ENCODE measurements at regions not wholly inside any gene's neighbourhood (a gene's known extent, or its start where the extent isn't known, plus 50 kb on each side); places are given as distances from the start of the nearest gene placed in this dataset.

GRCh38 chr16:7820816-7821215 lies 488.2 kb downstream of the RBFOX1 start:
- Histone ChIP-seq H3K9me3 (ENCODE audit: control insufficient read depth, insufficient read depth, low read length) (no peaks in the 10 kb centered on the region), H3K4me3 (ENCODE audit: low read length) (no peak overlapping the region), H3K36me3 (ENCODE audit: control insufficient read depth, insufficient read depth, low read length) (no peaks in the 10 kb centered on the region), H3K4me1 (ENCODE audit: control insufficient read depth, insufficient read depth, low read length) (no peaks in the 10 kb centered on the region), H3K27me3 (ENCODE audit: control insufficient read depth, insufficient read depth, low read length) (no peaks in the 10 kb centered on the region), H3K27ac (ENCODE audit: low read length) (no peak overlapping the region)
- Mint-ChIP-seq H3K27me3 (ENCODE audit: low read depth in 2 of 2) (no peaks in the 10 kb centered on the region), H3K36me3 (no peaks in the 10 kb centered on the region), H3K9me3 (peaks cover 1 to 3% of the 10 kb centered on the region in 2 donors), H3K4me1 (no peaks in the 10 kb centered on the region), H3K4me3 (no peak overlapping the region), H3K27ac (no peak overlapping the region)
- TF ChIP-seq, protein P1, sequence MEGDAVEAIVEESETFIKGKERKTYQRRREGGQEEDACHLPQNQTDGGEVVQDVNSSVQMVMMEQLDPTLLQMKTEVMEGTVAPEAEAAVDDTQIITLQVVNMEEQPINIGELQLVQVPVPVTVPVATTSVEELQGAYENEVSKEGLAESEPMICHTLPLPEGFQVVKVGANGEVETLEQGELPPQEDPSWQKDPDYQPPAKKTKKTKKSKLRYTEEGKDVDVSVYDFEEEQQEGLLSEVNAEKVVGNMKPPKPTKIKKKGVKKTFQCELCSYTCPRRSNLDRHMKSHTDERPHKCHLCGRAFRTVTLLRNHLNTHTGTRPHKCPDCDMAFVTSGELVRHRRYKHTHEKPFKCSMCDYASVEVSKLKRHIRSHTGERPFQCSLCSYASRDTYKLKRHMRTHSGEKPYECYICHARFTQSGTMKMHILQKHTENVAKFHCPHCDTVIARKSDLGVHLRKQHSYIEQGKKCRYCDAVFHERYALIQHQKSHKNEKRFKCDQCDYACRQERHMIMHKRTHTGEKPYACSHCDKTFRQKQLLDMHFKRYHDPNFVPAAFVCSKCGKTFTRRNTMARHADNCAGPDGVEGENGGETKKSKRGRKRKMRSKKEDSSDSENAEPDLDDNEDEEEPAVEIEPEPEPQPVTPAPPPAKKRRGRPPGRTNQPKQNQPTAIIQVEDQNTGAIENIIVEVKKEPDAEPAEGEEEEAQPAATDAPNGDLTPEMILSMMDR (IDR thresholded peaks at IDR 0.05), result no peak
- 59% methylated on average over 4 of the region's 4 CpGs for WGBS (ENCODE audit: insufficient coverage)
- no peak for ATAC-seq
- intact Hi-C loops (cut with micrococcal nuclease), result no loop called here
- DNase-seq, result no peak

- peaks cover 3 to 4% of the 10 kb centered on the region in 2 donors for H3K9me3 Mint-ChIP-seq
- H3K27ac Mint-ChIP-seq, result no peak overlapping the region
- no peaks in the 10 kb centered on the region for H3K4me1 ChIP-seq (ENCODE audit: control insufficient read depth, insufficient read depth, low read length)
- H3K27me3 ChIP-seq (ENCODE audit: control insufficient read depth, insufficient read depth, low read length), result no peaks in the 10 kb centered on the region
- H3K27ac ChIP-seq (ENCODE audit: low read length), result no peak overlapping the region
- TF ChIP-seq, protein P1 (IDR thresholded peaks at IDR 0.05), result no peak
- 82% methylated on average over 4 of the region's 8 CpGs for WGBS (ENCODE audit: insufficient coverage)
- intact Hi-C loops (cut with micrococcal nuclease), result no loop called here
- DNase-seq (no peak), ATAC-seq (no peak)
- no peaks in the 10 kb centered on the region for H3K27me3 Mint-ChIP-seq (ENCODE audit: low read depth in 2 of 2)
- H3K4me1 Mint-ChIP-seq, result no peaks in the 10 kb centered on the region
- H3K36me3 Mint-ChIP-seq, result no peaks in the 10 kb centered on the region
- H3K9me3 ChIP-seq (ENCODE audit: control insufficient read depth, insufficient read depth, low read length), result no peaks in the 10 kb centered on the region
- H3K36me3 ChIP-seq (ENCODE audit: control insufficient read depth, insufficient read depth, low read length), result no peaks in the 10 kb centered on the region
- no peak overlapping the region for H3K4me3 Mint-ChIP-seq
- H3K4me3 ChIP-seq (ENCODE audit: low read length), result no peak overlapping the region
Observed at GRCh38 chr16:7805686-7806396, 473.2 kb downstream of the RBFOX1 start.

DNA sequence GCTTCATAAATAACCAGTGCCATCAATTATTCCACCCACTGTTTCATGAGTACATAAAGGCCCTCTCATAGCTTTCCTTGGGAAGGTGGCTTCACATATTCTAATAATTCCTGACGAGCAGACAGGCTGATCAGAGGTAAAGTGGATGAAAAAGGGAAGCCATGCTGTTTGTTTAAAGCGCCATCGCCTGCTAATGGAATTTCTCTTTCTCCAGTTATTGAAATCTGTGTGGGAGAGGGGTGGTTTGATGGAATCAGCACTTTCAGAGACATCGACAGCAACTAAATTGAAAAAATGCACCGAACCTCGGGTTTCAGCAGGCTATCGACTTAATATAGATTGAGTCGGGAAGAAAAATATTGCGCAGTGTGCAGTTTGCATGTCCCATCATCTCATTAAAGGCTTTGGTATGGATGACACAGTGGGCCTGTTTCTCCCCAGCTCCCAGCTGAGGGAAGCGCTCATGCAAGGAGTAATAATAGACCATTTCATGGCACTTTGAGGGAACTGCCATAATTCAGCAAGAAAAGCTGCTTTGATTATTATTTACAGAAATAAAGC lies 472.1 kb downstream of the RBFOX1 start:
- Mint-ChIP-seq H3K4me3 (no peak overlapping the region), H3K27me3 (ENCODE audit: low read depth in 2 of 2) (no peaks in the 10 kb centered on the region), H3K4me1 (no peaks in the 10 kb centered on the region), H3K27ac (no peak overlapping the region), H3K36me3 (no peaks in the 10 kb centered on the region), H3K9me3 (peaks cover 3 to 6% of the 10 kb centered on the region in 2 donors)
- H3K9me3 ChIP-seq (ENCODE audit: control insufficient read depth, insufficient read depth, low read length), result no peaks in the 10 kb centered on the region
- TF ChIP-seq, protein P1 (IDR thresholded peaks at IDR 0.05), result no peak
- 87% methylated on average over 10 of the region's 10 CpGs for WGBS (ENCODE audit: insufficient coverage)
- H3K4me1 ChIP-seq (ENCODE audit: control insufficient read depth, insufficient read depth, low read length), result no peaks in the 10 kb centered on the region
- H3K27ac ChIP-seq (ENCODE audit: low read length), result no peak overlapping the region
- ATAC-seq (no peak), DNase-seq (no peak)
- no peak overlapping the region for H3K4me3 ChIP-seq (ENCODE audit: low read length)
- H3K36me3 ChIP-seq (ENCODE audit: control insufficient read depth, insufficient read depth, low read length), result no peaks in the 10 kb centered on the region
- intact Hi-C loops (cut with micrococcal nuclease), result no loop called here
- H3K27me3 ChIP-seq (ENCODE audit: control insufficient read depth, insufficient read depth, low read length), result no peaks in the 10 kb centered on the region

DNA sequence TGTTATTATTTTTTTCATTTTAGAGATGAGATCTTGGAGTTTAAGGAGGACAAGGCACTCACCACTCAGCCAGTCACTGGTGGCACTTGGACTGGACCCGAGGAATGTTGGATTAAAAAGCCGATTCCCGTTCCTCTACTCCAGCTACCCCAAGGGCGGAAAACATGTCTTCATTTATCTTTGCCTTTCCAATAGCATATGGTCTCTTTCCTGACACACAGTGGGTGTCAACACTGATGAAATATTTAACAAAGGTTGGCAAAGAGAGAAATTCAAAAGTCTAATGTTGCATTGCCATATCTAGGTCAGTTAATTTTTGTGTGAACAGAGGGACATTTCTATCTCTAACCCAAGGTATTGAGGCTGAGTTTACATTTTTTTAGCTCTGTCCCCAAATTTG lies 459.7 kb downstream of the RBFOX1 start:
- TF ChIP-seq, protein P1 (IDR thresholded peaks at IDR 0.05), result no peak
- DNase-seq, result no peak
- no peak overlapping the region for H3K27ac ChIP-seq (ENCODE audit: low read length)
- no peaks in the 10 kb centered on the region for H3K4me1 ChIP-seq (ENCODE audit: control insufficient read depth, insufficient read depth, low read length)
- no peaks in the 10 kb centered on the region for H3K36me3 ChIP-seq (ENCODE audit: control insufficient read depth, insufficient read depth, low read length)
- H3K9me3 ChIP-seq (ENCODE audit: control insufficient read depth, insufficient read depth, low read length), result no peaks in the 10 kb centered on the region
- 100% methylated on average over 4 of the region's 4 CpGs for whole genome bisulfite sequencing (ENCODE audit: insufficient coverage)
- Mint-ChIP-seq H3K36me3 (no peaks in the 10 kb centered on the region), H3K27me3 (ENCODE audit: low read depth in 2 of 2) (no peaks in the 10 kb centered on the region), H3K9me3 (peaks cover 0 to 3% of the 10 kb centered on the region in 2 donors), H3K27ac (no peak overlapping the region), H3K4me3 (no peak overlapping the region), H3K4me1 (no peaks in the 10 kb centered on the region)
- H3K4me3 ChIP-seq (ENCODE audit: low read length), result no peak overlapping the region
- H3K27me3 ChIP-seq (ENCODE audit: control insufficient read depth, insufficient read depth, low read length), result no peaks in the 10 kb centered on the region
- ATAC-seq, result no peak
- intact Hi-C loops (cut with micrococcal nuclease), result no loop called here

All from natural killer cell (primary cell).